HCT116 (cell line): ENCODE measurements at regions not wholly inside any gene's neighbourhood (a gene's known extent, or its start where the extent isn't known, plus 50 kb on each side); places are given as distances from the start of the nearest gene placed in this dataset.

ENCODE experiments used
- ATAC-seq: fragments of 200-7000 bp; cut with Tn5 transposase; 2 replicates; pipeline ENCODE4 v1.9.1; 2020; ENCODE audit warnings: mild to moderate bottlenecking, moderate library complexity
- BruUV-seq: library from RNA; stranded (reverse); fragments of 400-500 nt; replicated peaks from 2 replicates; lab custom pipeline; 2021; lab: Mats Ljungman, UMichigan
- CTCF ChIA-PET: fragments of 300-600 bp; sonication (Branson Sonifier 250); formaldehyde crosslinking; loops from one replicate; lab custom pipeline; 2021; ENCODE audit warnings: antibody characterized with exemption; lab: Charles Lee
- POLR2A ChIA-PET: fragments of 300-600, 350-600 bp; sonication (Branson Sonifier 250); formaldehyde crosslinking; loops from one replicate; lab custom pipeline; 2021; ENCODE audit warnings: antibody characterized with exemption; lab: Charles Lee
- RAD21 ChIA-PET, 2 experiments: fragments of 300-600 bp; sonication (Branson Sonifier 250); formaldehyde crosslinking; loops; one replicate each; lab custom pipeline; 2023; ENCODE audit warnings: low total read pairs in 2 of 2; ENCODE audit not compliant: uncharacterized antibody in 2 of 2, unreplicated experiment in 2 of 2, low non-redundant PET in 1 of 2; lab: Charles Lee
- DNase-seq: peaks from one replicate; pipeline ENCODE4 v3.0.0-alpha.2; 2010; ENCODE audit warnings: low read depth, low spot score
- H2AFZ ChIP-seq: fragments of 200-600 bp; shearing (Covaris generic), sonication (generic); 2 replicates; pipeline ENCODE4 v1.6.1; 2017; ENCODE audit warnings: low read depth, mixed run types, mixed read lengths, antibody characterized with exemption, low read length; ENCODE audit not compliant: poor library complexity, severe bottlenecking
- H3K27ac ChIP-seq: 2 replicates; pipeline ENCODE4 v1.5.1; 2012; ENCODE audit warnings: low read depth, low read length
- H3K27me3 ChIP-seq: fragments of 200-600 bp; sonication (generic); 2 replicates; pipeline ENCODE4 v1.6.1; 2016; ENCODE audit warnings: mixed run types, low read length, mixed read lengths; ENCODE audit not compliant: insufficient read depth
- H3K36me3 ChIP-seq, 2 experiments: fragments of 200-500 bp in 1 of 2; fragments of 200-600 bp in 1 of 2; sonication (Bioruptor generic) in 1 of 2; sonication (generic) in 1 of 2; 2 replicates each; pipeline versions ENCODE4 v1.5.1 to v1.6.1; 2014 to 2016; ENCODE audit warnings: low read length in 2 of 2, inconsistent platforms in 1 of 2, mixed read lengths in 1 of 2, mixed run types in 1 of 2; ENCODE audit not compliant: insufficient read depth in 2 of 2, control insufficient read depth in 1 of 2
- H3K4me1 ChIP-seq, 2 experiments: fragments of 200-600 bp in 1 of 2; sonication (generic) in 1 of 2; 2 replicates each; pipeline versions ENCODE4 v1.5.1 to v1.6.1; 2012 to 2017; ENCODE audit warnings: low read length in 2 of 2, inconsistent platforms in 1 of 2, mild to moderate bottlenecking in 1 of 2, mixed read lengths in 1 of 2, mixed run types in 1 of 2, moderate library complexity in 1 of 2; ENCODE audit not compliant: insufficient read depth in 2 of 2, control insufficient read depth in 1 of 2
- H3K4me2 ChIP-seq: fragments of 200-600 bp; sonication (generic); 2 replicates; pipeline ENCODE4 v1.6.1; 2017; ENCODE audit warnings: mixed run types, low read length, mixed read lengths
- H3K4me3 ChIP-seq, 2 experiments: fragments of 200-600 bp in 1 of 2; sonication (generic) in 1 of 2; replicated peaks in 1 of 2; 2 replicates each; pipeline ENCODE4 v1.5.1; 2011 to 2016; ENCODE audit warnings: low read length in 2 of 2, control low read depth in 1 of 2, low read depth in 1 of 2, mild to moderate bottlenecking in 1 of 2, mixed read lengths in 1 of 2, mixed run types in 1 of 2
- H3K79me2 ChIP-seq: fragments of 200-600 bp; sonication (generic); 2 replicates; pipeline ENCODE4 v1.6.1; 2017; ENCODE audit warnings: mild to moderate bottlenecking, mixed run types, low read length, moderate library complexity, mixed read lengths; ENCODE audit not compliant: insufficient read depth
- H3K9ac ChIP-seq: fragments of 200-600 bp; sonication (generic); 2 replicates; pipeline ENCODE4 v1.6.1; 2016; ENCODE audit warnings: low read length, mixed read lengths
- H3K9me2 ChIP-seq: fragments of 200-600 bp; sonication (generic), shearing (Covaris generic); 2 replicates; pipeline ENCODE4 v1.6.1; 2017; ENCODE audit warnings: mixed run types, mild to moderate bottlenecking, moderate library complexity; ENCODE audit not compliant: insufficient read depth
- H3K9me3 ChIP-seq, 2 experiments: fragments of 200-500 bp in 1 of 2; fragments of 200-600 bp in 1 of 2; sonication (Bioruptor generic) in 1 of 2; sonication (generic) in 1 of 2; 2 replicates each; pipeline ENCODE4 v1.6.1; 2014 to 2017; ENCODE audit warnings: low read length in 2 of 2, mixed read lengths in 2 of 2, inconsistent platforms in 1 of 2, low read depth in 1 of 2, mild to moderate bottlenecking in 1 of 2, mixed run types in 1 of 2, moderate library complexity in 1 of 2; ENCODE audit not compliant: control insufficient read depth in 1 of 2, insufficient read depth in 1 of 2
- H4K20me1 ChIP-seq: fragments of 200-600 bp; sonication (generic), shearing (Covaris generic); 2 replicates; pipeline ENCODE4 v1.6.1; 2017; ENCODE audit warnings: mixed run types, mild to moderate bottlenecking, moderate library complexity; ENCODE audit not compliant: insufficient read depth
- CBX3 ChIP-seq: IDR thresholded peaks from 2 replicates; pipeline ENCODE4 v1.6.1; 2012; ENCODE audit warnings: low read depth
- EGR1 ChIP-seq: IDR thresholded peaks from 2 replicates; pipeline ENCODE4 v1.6.1; 2012; ENCODE audit warnings: low read depth
- ELF1 ChIP-seq: IDR thresholded peaks from 2 replicates; pipeline ENCODE4 v1.6.1; 2012; ENCODE audit warnings: low read depth, borderline replicate concordance
- EZH2 ChIP-seq: fragments of 200-600 bp; sonication (generic); IDR thresholded peaks from 2 replicates; pipeline ENCODE4 v1.6.1; 2017; ENCODE audit warnings: antibody characterized with exemption, mixed run types
- EZH2phosphoT487 ChIP-seq: fragments of 200-600 bp; IDR thresholded peaks from 2 replicates; pipeline ENCODE4 v1.6.1; 2018; ENCODE audit warnings: antibody characterized with exemption, borderline replicate concordance
- FOSL1 ChIP-seq: IDR thresholded peaks from 2 replicates; pipeline ENCODE4 v1.6.1; 2012; ENCODE audit warnings: low read depth
- JUND ChIP-seq: IDR thresholded peaks from 2 replicates; pipeline ENCODE4 v1.6.1; 2012
- POLR2AphosphoS5 ChIP-seq: IDR thresholded peaks from 2 replicates; pipeline ENCODE4 v1.6.1; 2011; ENCODE audit warnings: mild to moderate bottlenecking, low read depth, low read length, moderate library complexity
- SRF ChIP-seq: IDR thresholded peaks from 2 replicates; pipeline ENCODE4 v1.6.1; 2012; ENCODE audit warnings: low read depth
- TCF7L2 ChIP-seq: IDR thresholded peaks from 2 replicates; pipeline ENCODE4 v1.7.0; 2011; ENCODE audit warnings: borderline replicate concordance, inconsistent platforms; ENCODE audit not compliant: insufficient read depth, insufficient read length; ENCODE audit errors: extremely low read depth
- YY1 ChIP-seq: IDR thresholded peaks from 2 replicates; pipeline ENCODE4 v1.6.1; 2011; ENCODE audit warnings: low read length, low read depth, moderate library complexity, mild to moderate bottlenecking; ENCODE audit not compliant: insufficient replicate concordance; ENCODE audit errors: extremely low read depth
- ZNF274 ChIP-seq: fragments of 200-500 bp; sonication (Bioruptor generic); IDR thresholded peaks from 2 replicates; pipeline ENCODE4 v1.6.1; 2014; ENCODE audit warnings: mild to moderate bottlenecking, low read depth, low read length, inconsistent platforms
- intact Hi-C: fragments of 100-400 bp; cut with micrococcal nuclease; formaldehyde crosslinking; loops from 2 replicates; pipeline ENCODE4 v1.10.0; 2022
- TF ChIP-seq, protein P1 (sequence below): IDR thresholded peaks from 2 replicates; pipeline ENCODE4 v1.6.1; 2012; ENCODE audit warnings: low read depth
- TF ChIP-seq, protein P2 (sequence below): IDR thresholded peaks from 2 replicates; pipeline ENCODE4 v1.6.1; 2012

DNA sequence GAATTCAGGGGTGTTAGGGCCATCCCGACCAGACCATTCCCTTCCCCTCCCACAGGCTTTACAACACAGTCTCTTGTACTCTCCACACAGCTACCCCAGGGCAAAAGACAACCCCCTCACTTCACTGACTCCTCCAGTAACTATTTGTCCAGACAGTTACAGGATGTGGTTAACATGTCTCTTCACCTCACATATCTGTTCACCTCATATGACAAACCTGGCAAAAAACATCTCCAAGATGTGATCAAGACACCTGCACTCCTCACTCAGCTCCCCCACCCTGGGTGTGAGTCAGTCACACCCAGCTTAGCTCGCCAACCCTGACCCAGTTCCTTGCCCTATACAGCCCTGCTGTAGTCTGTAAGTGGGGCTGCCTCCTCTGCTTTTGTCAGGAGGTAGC lies 490.5 kb upstream of the CHRM3 start:
- no peak for DNase-seq
- Histone ChIP-seq H3K9me2 (no peaks in the 10 kb centered on the region), H2AFZ (no peak overlapping the region), H3K9me3 (peaks cover 19 to 28% of the 10 kb centered on the region in 2 experiments; a peak in 3 of 4 replicates), H3K79me2 (no peaks in the 10 kb centered on the region), H3K4me3 (no peak overlapping the region), H3K27ac (no peak overlapping the region)
- POLR2A ChIA-PET: no interaction called here
- TF ChIP-seq YY1 (no peak), POLR2AphosphoS5 (no peak), ELF1 (no peak), SRF (no peak), ZNF274 (no peak), CBX3 (no peak), JUND (no peak), EGR1 (no peak), EZH2 (no peak), TCF7L2 (no peak), FOSL1 (no peak), EZH2phosphoT487 (no peak)
- TF ChIP-seq, protein P1, sequence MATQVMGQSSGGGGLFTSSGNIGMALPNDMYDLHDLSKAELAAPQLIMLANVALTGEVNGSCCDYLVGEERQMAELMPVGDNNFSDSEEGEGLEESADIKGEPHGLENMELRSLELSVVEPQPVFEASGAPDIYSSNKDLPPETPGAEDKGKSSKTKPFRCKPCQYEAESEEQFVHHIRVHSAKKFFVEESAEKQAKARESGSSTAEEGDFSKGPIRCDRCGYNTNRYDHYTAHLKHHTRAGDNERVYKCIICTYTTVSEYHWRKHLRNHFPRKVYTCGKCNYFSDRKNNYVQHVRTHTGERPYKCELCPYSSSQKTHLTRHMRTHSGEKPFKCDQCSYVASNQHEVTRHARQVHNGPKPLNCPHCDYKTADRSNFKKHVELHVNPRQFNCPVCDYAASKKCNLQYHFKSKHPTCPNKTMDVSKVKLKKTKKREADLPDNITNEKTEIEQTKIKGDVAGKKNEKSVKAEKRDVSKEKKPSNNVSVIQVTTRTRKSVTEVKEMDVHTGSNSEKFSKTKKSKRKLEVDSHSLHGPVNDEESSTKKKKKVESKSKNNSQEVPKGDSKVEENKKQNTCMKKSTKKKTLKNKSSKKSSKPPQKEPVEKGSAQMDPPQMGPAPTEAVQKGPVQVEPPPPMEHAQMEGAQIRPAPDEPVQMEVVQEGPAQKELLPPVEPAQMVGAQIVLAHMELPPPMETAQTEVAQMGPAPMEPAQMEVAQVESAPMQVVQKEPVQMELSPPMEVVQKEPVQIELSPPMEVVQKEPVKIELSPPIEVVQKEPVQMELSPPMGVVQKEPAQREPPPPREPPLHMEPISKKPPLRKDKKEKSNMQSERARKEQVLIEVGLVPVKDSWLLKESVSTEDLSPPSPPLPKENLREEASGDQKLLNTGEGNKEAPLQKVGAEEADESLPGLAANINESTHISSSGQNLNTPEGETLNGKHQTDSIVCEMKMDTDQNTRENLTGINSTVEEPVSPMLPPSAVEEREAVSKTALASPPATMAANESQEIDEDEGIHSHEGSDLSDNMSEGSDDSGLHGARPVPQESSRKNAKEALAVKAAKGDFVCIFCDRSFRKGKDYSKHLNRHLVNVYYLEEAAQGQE: no peak
- TF ChIP-seq, protein P2, sequence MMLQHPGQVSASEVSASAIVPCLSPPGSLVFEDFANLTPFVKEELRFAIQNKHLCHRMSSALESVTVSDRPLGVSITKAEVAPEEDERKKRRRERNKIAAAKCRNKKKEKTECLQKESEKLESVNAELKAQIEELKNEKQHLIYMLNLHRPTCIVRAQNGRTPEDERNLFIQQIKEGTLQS: no peak
- TF ChIP-seq, all 23 proteins: peak for 0
- ChIA-PET RAD21 (no interaction called here), CTCF (no interaction called here)
- H3K27me3 ChIP-seq: no peaks in the 10 kb centered on the region
- no peak for ATAC-seq
- H3K4me2 ChIP-seq: no peak overlapping the region
- H3K4me1 ChIP-seq: no peaks in the 10 kb centered on the region
- intact Hi-C loops: no loop called here
- BruUV-seq: no TSS peak
- H3K36me3 ChIP-seq: no peaks in the 10 kb centered on the region
- no peak overlapping the region for H3K9ac ChIP-seq
- H4K20me1 ChIP-seq: no peaks in the 10 kb centered on the region
